ENCODE measurements at regions not wholly inside any gene's neighbourhood (a gene's known extent, or its start where the extent isn't known, plus 50 kb on each side); places are given as distances from the start of the nearest gene placed in this dataset.
"Not testable (repeated sequence)": the region's sequence is repeated elsewhere in the genome, so short reads cannot be mapped to it uniquely, and the experiment has no call there.

- H3K9me3 ChIP-seq (ENCODE audit: insufficient read depth, low read length): no peaks in the 10 kb centered on the region
- DNase-seq (ENCODE audit: low read depth, low spot score): no peak
- no peaks in the 10 kb centered on the region for H3K27me3 ChIP-seq (ENCODE audit: insufficient read depth, insufficient read length)
- no peaks in the 10 kb centered on the region for H3K36me3 ChIP-seq (ENCODE audit: insufficient read depth, insufficient read length, low read length)
- H3K9ac ChIP-seq (ENCODE audit: insufficient read length, low read depth): no peak overlapping the region
- no peak overlapping the region for H3K4me3 ChIP-seq (ENCODE audit: insufficient read length, low read depth)
- H3K4me1 ChIP-seq (ENCODE audit: insufficient read depth, insufficient read length): no peaks in the 10 kb centered on the region
- TF ChIP-seq ZNF274 (IDR thresholded peaks at IDR 0.05; ENCODE audit: low read depth, low read length): no peak
- TF ChIP-seq YY1 (IDR thresholded peaks at IDR 0.05; ENCODE audit: insufficient read depth, insufficient read length): no peak
- TF ChIP-seq SUZ12 (IDR thresholded peaks at IDR 0.05; ENCODE audit: extremely low read depth, insufficient read depth, insufficient read length): no peak
These were observed 87.0 kb downstream of the PLSCR2 start for GRCh38 chr3:146382386-146382785.

GRCh38 chr3:146380046-146380445 lies 89.3 kb downstream of the PLSCR2 start:
- Histone ChIP-seq H3K4me3 (ENCODE audit: insufficient read length, low read depth) (no peak overlapping the region), H3K4me1 (ENCODE audit: insufficient read depth, insufficient read length) (no peaks in the 10 kb centered on the region), H3K9me3 (ENCODE audit: insufficient read depth, low read length) (no peaks in the 10 kb centered on the region), H3K9ac (ENCODE audit: insufficient read length, low read depth) (no peak overlapping the region), H3K36me3 (ENCODE audit: insufficient read depth, insufficient read length, low read length) (no peaks in the 10 kb centered on the region), H3K27me3 (ENCODE audit: insufficient read depth, insufficient read length) (no peaks in the 10 kb centered on the region)
- TF ChIP-seq YY1 (IDR thresholded peaks at IDR 0.05; ENCODE audit: insufficient read depth, insufficient read length) (no peak), SUZ12 (IDR thresholded peaks at IDR 0.05; ENCODE audit: extremely low read depth, insufficient read depth, insufficient read length) (no peak), ZNF274 (IDR thresholded peaks at IDR 0.05; ENCODE audit: low read depth, low read length) (no peak)
- no peak for DNase-seq (ENCODE audit: low read depth, low spot score)

- H3K27me3 ChIP-seq (ENCODE audit: insufficient read depth, insufficient read length): no peaks in the 10 kb centered on the region
- H3K4me1 ChIP-seq (ENCODE audit: insufficient read depth, insufficient read length): no peaks in the 10 kb centered on the region
- H3K36me3 ChIP-seq (ENCODE audit: insufficient read depth, insufficient read length, low read length): no peaks in the 10 kb centered on the region
- TF ChIP-seq ZNF274 (IDR thresholded peaks at IDR 0.05; ENCODE audit: low read depth, low read length) (no peak), SUZ12 (IDR thresholded peaks at IDR 0.05; ENCODE audit: extremely low read depth, insufficient read depth, insufficient read length) (no peak), YY1 (IDR thresholded peaks at IDR 0.05; ENCODE audit: insufficient read depth, insufficient read length) (no peak)
- H3K9ac ChIP-seq (ENCODE audit: insufficient read length, low read depth): no peak overlapping the region
- no peaks in the 10 kb centered on the region for H3K9me3 ChIP-seq (ENCODE audit: insufficient read depth, low read length)
- no peak overlapping the region for H3K4me3 ChIP-seq (ENCODE audit: insufficient read length, low read depth)
- DNase-seq (ENCODE audit: low read depth, low spot score): no peak
These were observed 94.1 kb downstream of the PLSCR2 start for GRCh38 chr3:146375219-146375618.

- Histone ChIP-seq H3K27me3 (ENCODE audit: insufficient read depth, insufficient read length) (no peaks in the 10 kb centered on the region), H3K4me3 (ENCODE audit: insufficient read length, low read depth) (no peak overlapping the region), H3K36me3 (ENCODE audit: insufficient read depth, insufficient read length, low read length) (no peaks in the 10 kb centered on the region), H3K4me1 (ENCODE audit: insufficient read depth, insufficient read length) (no peaks in the 10 kb centered on the region), H3K9ac (ENCODE audit: insufficient read length, low read depth) (no peak overlapping the region), H3K9me3 (ENCODE audit: insufficient read depth, low read length) (no peaks in the 10 kb centered on the region)
- no peak for DNase-seq (ENCODE audit: low read depth, low spot score)
- TF ChIP-seq YY1 (IDR thresholded peaks at IDR 0.05; ENCODE audit: insufficient read depth, insufficient read length): no peak
- no peak for TF ChIP-seq SUZ12 (IDR thresholded peaks at IDR 0.05; ENCODE audit: extremely low read depth, insufficient read depth, insufficient read length)
- no peak for TF ChIP-seq ZNF274 (IDR thresholded peaks at IDR 0.05; ENCODE audit: low read depth, low read length)
These were observed 95.2 kb downstream of the PLSCR2 start for GRCh38 chr3:146374146-146374545.

GRCh38 chr3:146371902-146372301 lies 97.5 kb downstream of the PLSCR2 start:
- Histone ChIP-seq H3K4me1 (ENCODE audit: insufficient read depth, insufficient read length) (no peaks in the 10 kb centered on the region), H3K27me3 (ENCODE audit: insufficient read depth, insufficient read length) (no peaks in the 10 kb centered on the region), H3K9me3 (ENCODE audit: insufficient read depth, low read length) (no peaks in the 10 kb centered on the region), H3K9ac (ENCODE audit: insufficient read length, low read depth) (no peak overlapping the region), H3K4me3 (ENCODE audit: insufficient read length, low read depth) (no peak overlapping the region), H3K36me3 (ENCODE audit: insufficient read depth, insufficient read length, low read length) (no peaks in the 10 kb centered on the region)
- no peak for DNase-seq (ENCODE audit: low read depth, low spot score)
- TF ChIP-seq ZNF274 (IDR thresholded peaks at IDR 0.05; ENCODE audit: low read depth, low read length): no peak
- TF ChIP-seq YY1 (IDR thresholded peaks at IDR 0.05; ENCODE audit: insufficient read depth, insufficient read length): no peak
- no peak for TF ChIP-seq SUZ12 (IDR thresholded peaks at IDR 0.05; ENCODE audit: extremely low read depth, insufficient read depth, insufficient read length)

- TF ChIP-seq YY1 (IDR thresholded peaks at IDR 0.05; ENCODE audit: insufficient read depth, insufficient read length) (no peak), SUZ12 (IDR thresholded peaks at IDR 0.05; ENCODE audit: extremely low read depth, insufficient read depth, insufficient read length) (no peak), ZNF274 (IDR thresholded peaks at IDR 0.05; ENCODE audit: low read depth, low read length) (no peak)
- Histone ChIP-seq H3K9ac (ENCODE audit: insufficient read length, low read depth) (no peak overlapping the region), H3K4me1 (ENCODE audit: insufficient read depth, insufficient read length) (no peaks in the 10 kb centered on the region), H3K27me3 (ENCODE audit: insufficient read depth, insufficient read length) (no peaks in the 10 kb centered on the region), H3K9me3 (ENCODE audit: insufficient read depth, low read length) (no peaks in the 10 kb centered on the region), H3K36me3 (ENCODE audit: insufficient read depth, insufficient read length, low read length) (no peaks in the 10 kb centered on the region), H3K4me3 (ENCODE audit: insufficient read length, low read depth) (no peak overlapping the region)
- DNase-seq (ENCODE audit: low read depth, low spot score): no peak
These were observed 100.4 kb downstream of the PLSCR2 start for GRCh38 chr3:146368882-146369523.

GRCh38 chr3:146359841-146360240 lies 108.9 kb upstream of the PLSCR4 start:
- TF ChIP-seq SUZ12 (IDR thresholded peaks at IDR 0.05; ENCODE audit: extremely low read depth, insufficient read depth, insufficient read length): no peak
- no peak for TF ChIP-seq ZNF274 (IDR thresholded peaks at IDR 0.05; ENCODE audit: low read depth, low read length)
- no peak for TF ChIP-seq YY1 (IDR thresholded peaks at IDR 0.05; ENCODE audit: insufficient read depth, insufficient read length)
- no peaks in the 10 kb centered on the region for H3K4me1 ChIP-seq (ENCODE audit: insufficient read depth, insufficient read length)
- no peak for DNase-seq (ENCODE audit: low read depth, low spot score)
- H3K4me3 ChIP-seq (ENCODE audit: insufficient read length, low read depth): no peak overlapping the region
- no peaks in the 10 kb centered on the region for H3K36me3 ChIP-seq (ENCODE audit: insufficient read depth, insufficient read length, low read length)
- no peaks in the 10 kb centered on the region for H3K27me3 ChIP-seq (ENCODE audit: insufficient read depth, insufficient read length)
- H3K9ac ChIP-seq (ENCODE audit: insufficient read length, low read depth): no peak overlapping the region
- peaks cover 12% of the 10 kb centered on the region; the same call in 1 of the 2 replicates for H3K9me3 ChIP-seq (ENCODE audit: insufficient read depth, low read length)

- not testable (repeated sequence) for H3K9ac ChIP-seq (ENCODE audit: insufficient read length, low read depth); DNase-seq (ENCODE audit: low read depth, low spot score); H3K4me3 ChIP-seq (ENCODE audit: insufficient read length, low read depth); H3K27me3 ChIP-seq (ENCODE audit: insufficient read depth, insufficient read length); H3K4me1 ChIP-seq (ENCODE audit: insufficient read depth, insufficient read length); H3K9me3 ChIP-seq (ENCODE audit: insufficient read depth, low read length); H3K36me3 ChIP-seq (ENCODE audit: insufficient read depth, insufficient read length, low read length)
These were observed 103.5 kb upstream of the PLSCR4 start for GRCh38 chr3:146354421-146354820.
